ENCODE measurements at regions not wholly inside any gene's neighbourhood (a gene's known extent, or its start where the extent isn't known, plus 50 kb on each side); places are given as distances from the start of the nearest gene placed in this dataset.

DNA sequence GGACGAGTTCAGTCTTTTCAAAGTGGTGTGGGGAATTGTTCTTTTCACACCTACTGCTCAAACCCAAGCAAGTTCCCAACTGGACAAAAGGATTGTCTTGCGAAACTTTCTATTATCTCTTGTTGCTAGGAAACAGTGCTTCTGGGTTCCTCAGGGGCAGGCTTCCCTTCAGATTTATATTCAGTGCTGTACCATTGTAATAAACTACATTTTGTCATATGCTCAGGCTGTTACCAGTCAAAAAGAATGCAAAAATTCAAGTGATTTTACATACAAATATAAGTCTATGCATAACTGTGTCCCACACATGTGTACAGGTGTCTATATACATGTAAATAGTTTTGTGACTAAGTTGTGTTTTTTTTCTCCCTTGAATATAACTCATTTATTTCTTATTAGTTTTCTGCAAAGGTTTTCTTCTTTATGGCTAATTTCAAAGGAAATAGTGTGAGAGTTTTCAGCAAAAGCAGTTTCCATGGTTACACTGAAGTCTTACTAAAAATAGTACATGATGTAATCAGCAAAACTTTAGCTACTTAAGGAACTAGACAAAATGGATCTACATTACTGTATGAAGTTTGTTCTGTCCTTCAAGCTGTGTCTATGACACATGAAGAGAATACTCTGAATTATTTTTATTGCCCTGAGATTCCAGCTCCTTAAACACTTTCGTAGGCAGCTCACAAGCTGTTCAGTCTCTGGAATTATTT, 430.2 kb upstream of the TMPO start:
- TF ChIP-seq, protein P1, sequence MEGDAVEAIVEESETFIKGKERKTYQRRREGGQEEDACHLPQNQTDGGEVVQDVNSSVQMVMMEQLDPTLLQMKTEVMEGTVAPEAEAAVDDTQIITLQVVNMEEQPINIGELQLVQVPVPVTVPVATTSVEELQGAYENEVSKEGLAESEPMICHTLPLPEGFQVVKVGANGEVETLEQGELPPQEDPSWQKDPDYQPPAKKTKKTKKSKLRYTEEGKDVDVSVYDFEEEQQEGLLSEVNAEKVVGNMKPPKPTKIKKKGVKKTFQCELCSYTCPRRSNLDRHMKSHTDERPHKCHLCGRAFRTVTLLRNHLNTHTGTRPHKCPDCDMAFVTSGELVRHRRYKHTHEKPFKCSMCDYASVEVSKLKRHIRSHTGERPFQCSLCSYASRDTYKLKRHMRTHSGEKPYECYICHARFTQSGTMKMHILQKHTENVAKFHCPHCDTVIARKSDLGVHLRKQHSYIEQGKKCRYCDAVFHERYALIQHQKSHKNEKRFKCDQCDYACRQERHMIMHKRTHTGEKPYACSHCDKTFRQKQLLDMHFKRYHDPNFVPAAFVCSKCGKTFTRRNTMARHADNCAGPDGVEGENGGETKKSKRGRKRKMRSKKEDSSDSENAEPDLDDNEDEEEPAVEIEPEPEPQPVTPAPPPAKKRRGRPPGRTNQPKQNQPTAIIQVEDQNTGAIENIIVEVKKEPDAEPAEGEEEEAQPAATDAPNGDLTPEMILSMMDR (IDR thresholded peaks at IDR 0.05) = no peak
- TF ChIP-seq POLR2AphosphoS5 (IDR thresholded peaks at IDR 0.05) = no peak
- no peak for TF ChIP-seq POLR2A (IDR thresholded peaks at IDR 0.05)

Measured in stomach (tissue), 4 donors.